ENCODE measurements at regions not wholly inside any gene's neighbourhood (a gene's known extent, or its start where the extent isn't known, plus 50 kb on each side); places are given as distances from the start of the nearest gene placed in this dataset.

DNA sequence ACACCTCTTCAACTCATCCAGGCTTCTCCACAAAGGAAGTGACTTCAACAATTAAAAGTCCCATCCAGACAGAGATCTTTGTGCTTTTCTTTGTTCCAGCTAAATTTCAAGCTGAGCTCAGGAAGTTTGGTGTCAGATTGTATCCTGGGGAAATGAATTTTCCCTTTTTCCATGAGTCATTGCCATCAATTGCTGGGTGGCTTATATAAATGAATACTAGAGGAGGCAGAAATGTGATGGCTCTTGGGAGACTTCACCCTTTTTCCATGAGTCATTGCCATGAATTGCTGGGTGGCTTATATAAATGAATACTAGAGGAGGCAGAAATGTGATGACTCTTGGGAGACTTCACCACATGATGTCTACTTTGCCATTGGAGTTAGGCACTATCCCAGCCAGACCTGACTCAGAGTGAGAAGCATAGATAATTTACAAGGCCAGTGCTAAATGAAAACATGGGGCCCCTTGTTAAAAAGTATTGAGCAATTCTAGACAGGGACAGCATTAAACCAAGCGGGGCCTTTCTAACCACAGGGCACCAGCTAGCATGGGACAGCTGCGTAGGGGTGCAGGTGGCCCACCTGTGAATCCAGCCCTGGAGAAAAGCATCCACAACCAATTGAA is 339.2 kb upstream of the PODXL start:
- DNase-seq, result peak; percentile 95
- no TSS peak for BruUV-seq (replicated peaks)
- Histone ChIP-seq H3K9me3 (ENCODE audit: low read length) (no peaks in the 10 kb centered on the region), H3K79me2 (ENCODE audit: low read length) (no peaks in the 10 kb centered on the region), H3K4me3 (ENCODE audit: low read length) (no peak overlapping the region; the same call in 1 of the 2 replicates), H3K36me3 (ENCODE audit: low read depth, low read length) (no peaks in the 10 kb centered on the region), H3K9ac (ENCODE audit: low read length) (peak overlapping the region; percentile 61), H3K27ac (ENCODE audit: low read length) (peak overlapping the region; percentile 98), H4K20me1 (ENCODE audit: low read length) (no peaks in the 10 kb centered on the region), H3K4me2 (ENCODE audit: low read length) (peak overlapping the region; percentile 71), H3K4me1 (ENCODE audit: insufficient read depth, low read length) (peaks cover 28% of the 10 kb centered on the region), H3F3A (ENCODE audit: low read length, unreplicated experiment) (peaks cover 6% of the 10 kb centered on the region), H3K27me3 (ENCODE audit: low read length) (no peaks in the 10 kb centered on the region), H2AFZ (ENCODE audit: low read length) (no peak overlapping the region), H3K9me2 (replicated peaks; ENCODE audit: low read length) (no peaks in the 10 kb centered on the region)
- intact Hi-C loops (cut with micrococcal nuclease), result no loop called here
- CTCF ChIA-PET, result no interaction called here
- peak; percentile 86 for ATAC-seq
- POLR2A ChIA-PET (ENCODE audit: unreplicated experiment), result no interaction called here
- TF ChIP-seq, protein P1, sequence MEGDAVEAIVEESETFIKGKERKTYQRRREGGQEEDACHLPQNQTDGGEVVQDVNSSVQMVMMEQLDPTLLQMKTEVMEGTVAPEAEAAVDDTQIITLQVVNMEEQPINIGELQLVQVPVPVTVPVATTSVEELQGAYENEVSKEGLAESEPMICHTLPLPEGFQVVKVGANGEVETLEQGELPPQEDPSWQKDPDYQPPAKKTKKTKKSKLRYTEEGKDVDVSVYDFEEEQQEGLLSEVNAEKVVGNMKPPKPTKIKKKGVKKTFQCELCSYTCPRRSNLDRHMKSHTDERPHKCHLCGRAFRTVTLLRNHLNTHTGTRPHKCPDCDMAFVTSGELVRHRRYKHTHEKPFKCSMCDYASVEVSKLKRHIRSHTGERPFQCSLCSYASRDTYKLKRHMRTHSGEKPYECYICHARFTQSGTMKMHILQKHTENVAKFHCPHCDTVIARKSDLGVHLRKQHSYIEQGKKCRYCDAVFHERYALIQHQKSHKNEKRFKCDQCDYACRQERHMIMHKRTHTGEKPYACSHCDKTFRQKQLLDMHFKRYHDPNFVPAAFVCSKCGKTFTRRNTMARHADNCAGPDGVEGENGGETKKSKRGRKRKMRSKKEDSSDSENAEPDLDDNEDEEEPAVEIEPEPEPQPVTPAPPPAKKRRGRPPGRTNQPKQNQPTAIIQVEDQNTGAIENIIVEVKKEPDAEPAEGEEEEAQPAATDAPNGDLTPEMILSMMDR (conservative IDR thresholded peaks at IDR 0.05; ENCODE audit: low read depth, low read length), result no peak

DNA sequence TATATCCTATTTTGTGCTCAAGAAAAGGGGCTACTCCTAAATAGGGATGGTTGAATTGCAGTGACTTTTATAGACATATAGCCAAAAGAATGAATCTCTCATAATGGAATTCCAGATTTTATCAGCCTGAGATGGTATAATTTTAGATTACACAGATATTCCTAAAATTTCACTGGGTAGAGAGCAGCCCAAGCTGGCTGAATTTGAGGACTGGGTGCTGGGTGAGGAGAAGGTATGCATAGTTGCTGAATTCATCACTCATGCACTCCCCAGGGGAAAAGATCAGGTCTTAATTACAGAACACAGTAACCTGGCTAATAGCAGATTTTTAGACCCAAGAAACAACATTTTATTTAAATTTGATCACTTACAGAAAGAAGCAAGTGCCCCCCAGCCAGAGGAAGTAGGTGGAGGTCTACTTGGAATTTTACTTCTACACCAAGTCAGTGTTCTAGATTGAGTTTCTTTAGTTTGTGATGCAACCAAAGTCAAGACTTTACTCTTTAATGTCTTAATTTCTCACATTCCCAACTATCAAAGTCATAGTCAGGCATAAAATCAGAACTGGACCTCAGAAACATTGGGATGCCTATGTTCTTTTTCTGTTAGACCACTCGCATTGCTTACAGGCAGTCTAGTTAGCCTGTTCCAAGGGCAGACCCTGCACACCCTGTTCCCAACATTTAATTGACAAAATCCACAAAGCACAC is 337.4 kb upstream of the PODXL start:
- intact Hi-C loops (cut with micrococcal nuclease), result no loop called here
- TF ChIP-seq, protein P1 (conservative IDR thresholded peaks at IDR 0.05; ENCODE audit: low read depth, low read length), result no peak
- TF ChIP-seq EZH2 (IDR thresholded peaks at IDR 0.05; ENCODE audit: low read length, unreplicated experiment) (no peak), EZH2phosphoT487 (IDR thresholded peaks at IDR 0.05; ENCODE audit: borderline replicate concordance, low read length) (no peak)
- Histone ChIP-seq H3K27me3 (ENCODE audit: low read length) (no peaks in the 10 kb centered on the region), H3K36me3 (ENCODE audit: low read depth, low read length) (no peaks in the 10 kb centered on the region), H3K9me3 (ENCODE audit: low read length) (no peaks in the 10 kb centered on the region), H4K20me1 (ENCODE audit: low read length) (no peaks in the 10 kb centered on the region), H3K4me2 (ENCODE audit: low read length) (no peak overlapping the region), H3K4me3 (ENCODE audit: low read length) (no peak overlapping the region), H3K79me2 (ENCODE audit: low read length) (no peaks in the 10 kb centered on the region), H3K4me1 (ENCODE audit: insufficient read depth, low read length) (peaks cover 28% of the 10 kb centered on the region), H3K9me2 (replicated peaks; ENCODE audit: low read length) (no peaks in the 10 kb centered on the region), H3K27ac (ENCODE audit: low read length) (no peak overlapping the region), H2AFZ (ENCODE audit: low read length) (no peak overlapping the region), H3F3A (ENCODE audit: low read length, unreplicated experiment) (peaks cover 6% of the 10 kb centered on the region), H3K9ac (ENCODE audit: low read length) (no peak overlapping the region)
- POLR2A ChIA-PET (ENCODE audit: unreplicated experiment), result no interaction called here
- CTCF ChIA-PET, result no interaction called here
- BruUV-seq (replicated peaks), result no TSS peak
- ATAC-seq (no peak), DNase-seq (no peak)

DNA sequence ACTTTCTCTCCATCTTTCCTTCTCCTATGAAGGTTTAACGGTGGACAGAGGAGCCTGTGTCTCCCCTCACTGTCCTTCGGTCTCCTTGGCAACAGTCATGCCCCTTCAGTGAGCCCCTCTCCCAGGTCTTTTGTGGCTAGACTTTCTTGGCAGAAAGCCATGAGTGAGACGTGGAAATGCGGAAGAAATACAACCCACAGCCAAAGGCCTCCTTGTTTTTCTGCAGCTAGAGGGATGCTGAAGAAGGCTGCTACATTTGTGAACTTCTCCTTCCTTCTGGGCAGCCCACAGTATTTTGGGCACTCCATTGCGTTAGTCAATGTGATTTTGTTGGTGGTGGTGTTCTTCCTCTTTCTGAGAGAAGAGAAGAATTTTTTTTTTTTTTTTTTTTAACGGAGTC is 333.7 kb upstream of the PODXL start:
- no peak overlapping the region for H3K4me3 ChIP-seq (ENCODE audit: low read length)
- H3K9ac ChIP-seq (ENCODE audit: low read length), result no peak overlapping the region
- no peaks in the 10 kb centered on the region for H3K36me3 ChIP-seq (ENCODE audit: low read depth, low read length)
- no peaks in the 10 kb centered on the region for H3K79me2 ChIP-seq (ENCODE audit: low read length)
- CTCF ChIA-PET, result no interaction called here
- H3K9me2 ChIP-seq (replicated peaks; ENCODE audit: low read length), result no peaks in the 10 kb centered on the region
- peaks cover 8% of the 10 kb centered on the region; the same call in 1 of the 2 replicates for H3K27me3 ChIP-seq (ENCODE audit: low read length)
- no peak for DNase-seq
- no peaks in the 10 kb centered on the region for H3F3A ChIP-seq (ENCODE audit: low read length, unreplicated experiment)
- no peak for ATAC-seq
- TF ChIP-seq, protein P1 (conservative IDR thresholded peaks at IDR 0.05; ENCODE audit: low read depth, low read length), result no peak
- TF ChIP-seq EZH2 (IDR thresholded peaks at IDR 0.05; ENCODE audit: low read length, unreplicated experiment), result no peak
- H2AFZ ChIP-seq (ENCODE audit: low read length), result no peak overlapping the region
- H3K4me1 ChIP-seq (ENCODE audit: insufficient read depth, low read length), result peaks cover 6% of the 10 kb centered on the region
- POLR2A ChIA-PET (ENCODE audit: unreplicated experiment), result no interaction called here
- no peak overlapping the region for H3K27ac ChIP-seq (ENCODE audit: low read length)
- intact Hi-C loops (cut with micrococcal nuclease), result no loop called here
- no peaks in the 10 kb centered on the region for H3K9me3 ChIP-seq (ENCODE audit: low read length)
- no TSS peak for BruUV-seq (replicated peaks)
- H4K20me1 ChIP-seq (ENCODE audit: low read length), result no peaks in the 10 kb centered on the region
- no peak overlapping the region for H3K4me2 ChIP-seq (ENCODE audit: low read length)
